ENCODE measurements at regions not wholly inside any gene's neighbourhood (a gene's known extent, or its start where the extent isn't known, plus 50 kb on each side); places are given as distances from the start of the nearest gene placed in this dataset.

- no TSS peak for BruUV-seq (replicated peaks)
- no peak for FAIRE-seq
- POLR2A ChIA-PET: no interaction called here
- TF ChIP-seq NFE2L1 (CRISPR knock-in tag; IDR thresholded peaks at IDR 0.05; ENCODE audit: borderline replicate concordance): no peak
- no peak for TF ChIP-seq ZNF589 (CRISPR knock-in tag; conservative IDR thresholded peaks at IDR 0.05)
- TF ChIP-seq E2F5 (CRISPR knock-in tag; conservative IDR thresholded peaks at IDR 0.05): no peak
- no peak for TF ChIP-seq HOXA9 (CRISPR knock-in tag; IDR thresholded peaks at IDR 0.05; ENCODE audit: borderline replicate concordance)
- TF ChIP-seq CENPBD1 (CRISPR knock-in tag; IDR thresholded peaks at IDR 0.05; ENCODE audit: borderline replicate concordance, low read depth): no peak
- TF ChIP-seq NFRKB (IDR thresholded peaks at IDR 0.05): no peak
- no peak for TF ChIP-seq FOXO1 (CRISPR knock-in tag; IDR thresholded peaks at IDR 0.05)
- no peak for TF ChIP-seq ZSCAN9 (CRISPR knock-in tag; IDR thresholded peaks at IDR 0.05; ENCODE audit: borderline replicate concordance)
- no peak for TF ChIP-seq DZIP1 (CRISPR knock-in tag; IDR thresholded peaks at IDR 0.05)
- no peak for TF ChIP-seq ZNF18 (CRISPR knock-in tag; IDR thresholded peaks at IDR 0.05; ENCODE audit: insufficient replicate concordance)
- no peak for TF ChIP-seq USF2 (IDR thresholded peaks at IDR 0.05; ENCODE audit: low read depth, low read length)
- no peak for TF ChIP-seq USF2 (CRISPR knock-in tag; IDR thresholded peaks at IDR 0.05; ENCODE audit: borderline replicate concordance)
- no peak for TF ChIP-seq POGZ (CRISPR knock-in tag; IDR thresholded peaks at IDR 0.05)
- TF ChIP-seq SP2 (CRISPR knock-in tag; IDR thresholded peaks at IDR 0.05): no peak
- no peak for TF ChIP-seq ZNF740 (CRISPR knock-in tag; IDR thresholded peaks at IDR 0.05)
- TF ChIP-seq ZNF496 (CRISPR knock-in tag; IDR thresholded peaks at IDR 0.05; ENCODE audit: insufficient replicate concordance): no peak
- no peak for TF ChIP-seq NFIC (IDR thresholded peaks at IDR 0.05; ENCODE audit: low read length)
These were observed 95.4 kb downstream of the C1QL2 start for GRCh38 chr2:119063177-119063576.

More at GRCh38 chr2:119063177-119063576, 95.4 kb downstream of the C1QL2 start:
- H3K4me3 ChIP-seq (replicated peaks in 1 of 3; ENCODE audit: insufficient read depth in 1 of 3, low read depth in 2 of 3, low read length in 3 of 3): no peak overlapping the region
- H2AFZ ChIP-seq (ENCODE audit: low read length): no peak overlapping the region
- DNase-seq (ENCODE audit: low spot score) (no peak), ATAC-seq (no peak)
- WGBS (ENCODE audit: low lambda C conversion rate): 20% methylated on average over 3 of the region's 3 CpGs
- H3K79me2 ChIP-seq (ENCODE audit: insufficient read depth, low read length): no peaks in the 10 kb centered on the region
- in situ Hi-C loops (cut with HindIII; ENCODE audit: extremely low pct_ligation_motif_present, low pct_unique_long_range_greater_than_20kb) (no loop called here), intact Hi-C loops (cut with micrococcal nuclease; ENCODE audit: unreplicated experiment) (no loop called here)
- no peak overlapping the region for H3K4me2 ChIP-seq (ENCODE audit: low read depth, low read length)
- H3K36me3 ChIP-seq (replicated peaks in 1 of 2; ENCODE audit: control insufficient read depth in 1 of 2, insufficient read depth in 2 of 2, low read length in 2 of 2): no peaks in the 10 kb centered on the region
- CTCF ChIA-PET (ENCODE audit: low intra/inter-chr PET ratio, low total read pairs): no interaction called here
- no peaks in the 10 kb centered on the region for H4K20me1 ChIP-seq (ENCODE audit: insufficient read depth, low read length)
- no peaks in the 10 kb centered on the region; a peak in 2 of 5 replicates for H3K27me3 ChIP-seq (ENCODE audit: control insufficient read depth in 1 of 2, insufficient read depth in 2 of 2, low read length in 2 of 2)
- H3K4me1 ChIP-seq (ENCODE audit: insufficient read depth, low read length): no peaks in the 10 kb centered on the region
- no peak overlapping the region for H3K9ac ChIP-seq (ENCODE audit: insufficient read depth, low read depth, low read length)
- H3K9me3 ChIP-seq (ENCODE audit: low read length): no peaks in the 10 kb centered on the region
- H3K27ac ChIP-seq (ENCODE audit: extremely low read length, insufficient read depth, low read length): no peak overlapping the region

All from HepG2 (cell line).